ENCODE measurements at regions not wholly inside any gene's neighbourhood (a gene's known extent, or its start where the extent isn't known, plus 50 kb on each side); places are given as distances from the start of the nearest gene placed in this dataset.

- TF ChIP-seq CTCF (conservative IDR thresholded peaks at IDR 0.05; ENCODE audit: low read length) (no peak), EZH2phosphoT487 (IDR thresholded peaks at IDR 0.05; ENCODE audit: borderline replicate concordance) (no peak)
These were observed 63.2 kb upstream of the ZSWIM6 start for GRCh38 chr5:61268871-61269270.
